Muscle layer of colon (tissue), 2 donors: ENCODE measurements at regions not wholly inside any gene's neighbourhood (a gene's known extent, or its start where the extent isn't known, plus 50 kb on each side); places are given as distances from the start of the nearest gene placed in this dataset.

Source experiments
- H3K27ac ChIP-seq: one replicate; pipeline ENCODE4 v1.7.0; 2013; ENCODE audit warnings: low read depth, mild to moderate bottlenecking, low read length, moderate library complexity
- H3K27me3 ChIP-seq, 2 donors: one replicate each; pipeline ENCODE4 v1.7.0; 2013; ENCODE audit warnings: low read length in 2 of 2, mild to moderate bottlenecking in 2 of 2; ENCODE audit not compliant: insufficient read depth in 2 of 2, control insufficient read depth in 1 of 2
- H3K36me3 ChIP-seq: one replicate; pipeline ENCODE4 v1.7.0; 2013; ENCODE audit warnings: mild to moderate bottlenecking, low read length; ENCODE audit not compliant: insufficient read depth
- H3K4me1 ChIP-seq: one replicate; pipeline ENCODE4 v1.7.0; 2013; ENCODE audit warnings: mild to moderate bottlenecking, low read length; ENCODE audit not compliant: insufficient read depth
- H3K4me3 ChIP-seq, 2 donors: one replicate each; pipeline ENCODE4 v1.7.0; 2013; ENCODE audit warnings: low read length in 2 of 2, low read depth in 1 of 2, mild to moderate bottlenecking in 1 of 2, moderate library complexity in 1 of 2
- H3K9ac ChIP-seq: one replicate; pipeline ENCODE4 v1.7.0; 2013; ENCODE audit warnings: low read length
- H3K9me3 ChIP-seq: one replicate; pipeline ENCODE4 v1.7.0; 2013; ENCODE audit warnings: mild to moderate bottlenecking, low read length
- donor health status: abdominal sarcoma.
- donor health status: Adenocarcinoma of cecum.

DNA sequence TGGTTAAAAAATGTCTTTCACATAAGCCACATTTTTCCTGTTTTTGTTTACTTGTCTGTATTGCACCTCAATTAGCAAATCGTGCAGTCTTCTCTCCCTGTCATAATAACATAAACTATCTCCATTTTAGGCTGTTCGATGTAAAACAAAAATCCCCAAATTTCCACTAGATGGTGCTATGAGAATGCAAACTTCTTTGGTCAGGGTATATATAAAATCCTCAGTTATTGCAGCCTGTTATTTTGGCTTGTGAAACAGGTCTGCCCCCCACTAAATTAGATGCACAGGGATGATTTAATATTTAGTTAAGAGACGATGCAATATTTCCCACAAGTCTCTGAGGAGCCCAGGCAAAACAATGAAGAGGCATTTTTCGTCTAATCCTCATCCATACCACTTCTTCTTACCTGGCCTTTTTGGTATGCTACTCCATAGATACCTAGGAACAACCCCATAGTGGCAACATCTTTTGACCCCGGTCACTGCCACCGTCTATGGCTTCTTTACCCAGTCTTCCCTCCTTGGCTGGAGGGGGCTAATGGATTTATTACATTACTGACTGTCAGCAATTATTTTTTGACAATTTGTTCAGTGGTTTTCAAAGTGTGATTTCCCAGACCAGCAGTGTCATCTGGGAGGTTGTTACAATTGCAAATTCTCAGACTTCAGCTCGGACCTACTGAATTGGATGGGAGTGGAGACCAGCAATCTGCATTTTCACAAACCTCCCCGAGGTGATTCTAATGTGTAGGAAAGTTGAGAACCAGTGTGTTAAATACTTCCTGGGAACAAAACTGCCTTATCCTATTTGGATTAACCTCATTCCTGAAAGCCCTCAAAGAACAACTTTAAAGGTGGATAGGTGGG is 117.4 kb upstream of the CWC22 start:
- H3K27ac ChIP-seq, result no peak overlapping the region
- peaks cover 6% of the 10 kb centered on the region for H3K4me1 ChIP-seq
- H3K27me3 ChIP-seq, result no peaks in the 10 kb centered on the region
- H3K36me3 ChIP-seq, result no peaks in the 10 kb centered on the region
- H3K9me3 ChIP-seq, result no peaks in the 10 kb centered on the region
- no peak overlapping the region for H3K9ac ChIP-seq
- H3K4me3 ChIP-seq, result no peak overlapping the region

DNA sequence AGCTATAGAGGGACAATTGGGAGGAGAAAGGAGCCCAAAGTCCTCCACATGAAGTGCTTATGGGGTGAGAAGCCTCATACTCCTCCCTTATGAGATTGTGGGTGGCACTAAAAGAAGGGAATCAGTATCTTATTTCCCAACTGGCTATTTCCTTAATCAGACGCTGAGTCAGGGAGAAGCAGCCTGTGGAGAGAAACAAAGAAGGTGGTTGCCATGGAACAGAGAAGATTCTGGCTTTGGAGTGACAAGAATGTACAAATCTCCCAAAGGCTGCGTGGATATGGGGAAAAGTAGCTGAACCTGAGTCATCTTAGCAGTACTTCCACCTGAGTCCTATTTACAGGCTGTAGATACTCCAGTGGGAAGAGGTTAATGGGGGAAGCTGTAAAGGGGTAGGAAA is 115.8 kb upstream of the CWC22 start:
- Histone ChIP-seq H3K9me3 (no peaks in the 10 kb centered on the region), H3K27ac (no peak overlapping the region), H3K4me1 (peaks cover 6% of the 10 kb centered on the region), H3K27me3 (no peaks in the 10 kb centered on the region), H3K9ac (no peak overlapping the region), H3K4me3 (no peak overlapping the region), H3K36me3 (no peaks in the 10 kb centered on the region)

DNA sequence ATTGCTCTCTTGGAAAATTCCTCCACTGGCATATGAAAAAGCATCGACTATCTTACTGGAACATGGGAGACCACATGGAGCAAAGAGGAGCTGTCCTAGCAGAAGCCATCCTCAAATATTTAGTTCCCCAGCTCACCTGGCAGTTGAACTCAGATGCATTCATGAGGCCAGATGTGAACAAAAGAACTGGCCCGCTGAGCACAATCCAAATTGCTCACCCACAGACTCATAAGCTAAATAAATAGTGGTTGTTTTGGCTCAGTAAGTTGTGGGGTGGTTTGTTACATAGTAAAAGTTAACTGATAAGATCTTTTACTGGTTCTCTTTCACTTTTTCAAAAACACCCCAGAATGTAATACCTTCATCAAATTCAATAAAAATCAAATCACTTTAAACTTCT is 108.6 kb upstream of the CWC22 start:
- Histone ChIP-seq H3K9ac (no peak overlapping the region), H3K36me3 (no peaks in the 10 kb centered on the region), H3K27me3 (no peaks in the 10 kb centered on the region), H3K4me3 (no peak overlapping the region), H3K4me1 (no peaks in the 10 kb centered on the region), H3K9me3 (no peaks in the 10 kb centered on the region), H3K27ac (no peak overlapping the region)

DNA sequence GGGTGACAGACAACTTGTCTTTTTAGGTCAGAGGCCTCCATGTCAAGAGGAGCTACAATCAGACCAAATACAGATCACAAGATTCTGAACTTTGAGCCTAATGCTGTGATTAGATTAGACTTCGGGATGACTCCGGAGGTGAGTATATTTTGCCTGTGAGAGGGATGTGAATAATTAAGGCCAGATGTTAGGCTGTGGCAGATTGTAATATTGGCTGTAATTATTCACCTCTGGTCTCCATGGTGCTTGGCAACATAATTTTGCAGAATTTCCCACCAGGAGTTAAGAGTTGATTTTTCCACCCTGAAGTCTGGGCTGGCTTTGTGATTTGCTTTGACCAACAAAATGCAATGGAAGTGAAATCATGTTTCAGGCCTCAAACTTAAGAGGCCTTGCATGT is 108.2 kb upstream of the CWC22 start:
- Histone ChIP-seq H3K27ac (no peak overlapping the region), H3K36me3 (no peaks in the 10 kb centered on the region), H3K27me3 (no peaks in the 10 kb centered on the region), H3K4me3 (no peak overlapping the region), H3K9ac (no peak overlapping the region), H3K4me1 (no peaks in the 10 kb centered on the region), H3K9me3 (no peaks in the 10 kb centered on the region)

DNA sequence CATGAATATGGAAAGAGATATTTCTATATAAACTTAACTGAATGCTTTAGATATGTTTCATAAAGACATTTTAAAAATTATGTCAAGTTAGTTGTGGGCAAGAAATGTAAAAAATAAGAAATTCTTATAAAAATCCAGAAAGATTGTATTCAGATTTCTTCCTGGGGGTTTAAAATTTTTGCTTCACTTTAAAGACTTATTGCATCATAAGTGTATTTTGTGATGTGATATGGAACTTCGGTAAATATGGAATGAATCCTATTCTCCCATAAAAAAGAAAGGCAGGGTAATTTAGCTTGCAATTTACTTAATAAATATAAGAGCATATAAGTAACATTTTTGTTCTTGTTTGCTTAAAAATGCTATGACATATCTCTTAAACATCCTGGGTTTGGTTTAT is 104.8 kb upstream of the CWC22 start:
- no peaks in the 10 kb centered on the region for H3K36me3 ChIP-seq
- H3K27ac ChIP-seq, result no peak overlapping the region

DNA sequence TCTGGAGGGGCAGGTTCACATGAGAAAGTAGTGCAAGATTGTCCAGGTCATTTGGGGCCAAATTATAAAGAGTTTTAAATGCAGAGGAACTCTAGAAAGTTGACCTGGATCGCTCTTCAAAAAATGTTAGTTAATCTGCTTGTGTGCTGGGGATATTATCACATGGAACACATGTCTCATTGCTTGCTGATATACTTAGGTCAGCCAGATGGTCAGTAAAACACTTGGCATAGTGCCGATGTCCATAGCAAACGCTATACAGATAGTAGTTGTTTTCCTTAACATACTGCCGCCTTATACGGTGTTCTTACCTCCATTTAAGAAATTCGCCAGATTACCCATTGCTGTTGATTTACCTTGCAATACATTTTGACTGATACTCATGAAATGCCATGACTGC is 103.4 kb upstream of the CWC22 start:
- no peaks in the 10 kb centered on the region for H3K36me3 ChIP-seq
- H3K9ac ChIP-seq, result no peak overlapping the region
- H3K9me3 ChIP-seq, result no peaks in the 10 kb centered on the region
- no peaks in the 10 kb centered on the region for H3K27me3 ChIP-seq
- no peaks in the 10 kb centered on the region for H3K4me1 ChIP-seq
- H3K27ac ChIP-seq, result no peak overlapping the region
- no peak overlapping the region for H3K4me3 ChIP-seq

More for the DNA sequence above, 104.8 kb upstream of the CWC22 start:
- Histone ChIP-seq H3K9me3 (no peaks in the 10 kb centered on the region), H3K27me3 (no peaks in the 10 kb centered on the region), H3K4me1 (no peaks in the 10 kb centered on the region), H3K4me3 (no peak overlapping the region), H3K9ac (no peak overlapping the region)

DNA sequence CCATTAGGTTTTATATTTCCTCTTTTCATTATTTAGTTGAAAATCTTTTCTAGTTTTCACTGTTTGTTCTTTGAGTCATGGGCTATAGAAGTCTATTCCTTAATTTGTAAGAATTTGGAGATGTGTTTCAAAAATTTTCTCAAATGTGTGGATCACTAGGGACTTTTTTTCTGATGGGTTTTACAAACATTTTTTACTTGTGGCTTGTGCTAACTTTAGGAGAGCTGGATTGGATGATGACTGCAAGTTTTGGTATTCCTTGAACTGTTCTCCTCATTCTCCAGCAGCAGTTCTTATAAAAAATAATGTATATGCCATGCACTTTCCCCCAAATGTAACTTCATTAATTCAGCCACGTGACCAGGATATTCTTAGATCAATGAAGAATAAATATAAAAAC is 94.7 kb upstream of the CWC22 start:
- Histone ChIP-seq H3K27ac (no peak overlapping the region), H3K9ac (no peak overlapping the region), H3K4me1 (no peaks in the 10 kb centered on the region), H3K4me3 (no peak overlapping the region), H3K9me3 (no peaks in the 10 kb centered on the region), H3K27me3 (no peaks in the 10 kb centered on the region), H3K36me3 (no peaks in the 10 kb centered on the region)

DNA sequence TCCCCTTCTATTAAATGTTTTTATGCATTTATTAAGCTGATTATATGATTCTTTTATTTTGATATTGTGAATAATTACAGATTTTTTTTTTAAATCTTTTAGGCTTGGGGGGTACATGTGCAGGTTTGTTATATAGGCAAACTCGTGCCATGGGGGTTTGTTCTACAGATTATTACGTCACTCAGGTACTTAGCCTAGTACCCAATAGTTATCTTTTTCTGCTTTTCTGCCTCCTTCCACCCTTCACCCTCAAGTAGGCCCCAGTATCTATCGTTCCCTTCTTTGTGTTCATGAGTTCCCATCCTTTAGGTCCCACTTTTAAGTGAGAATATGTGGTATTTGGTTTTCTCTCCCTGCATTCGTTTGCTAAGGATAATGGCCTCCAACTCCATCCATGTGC is 92.2 kb upstream of the CWC22 start:
- H3K27ac ChIP-seq, result no peak overlapping the region
- no peak overlapping the region for H3K9ac ChIP-seq
- H3K27me3 ChIP-seq, result no peaks in the 10 kb centered on the region
- H3K4me1 ChIP-seq, result no peaks in the 10 kb centered on the region
- no peaks in the 10 kb centered on the region for H3K9me3 ChIP-seq
- H3K4me3 ChIP-seq, result no peak overlapping the region
- no peaks in the 10 kb centered on the region for H3K36me3 ChIP-seq

DNA sequence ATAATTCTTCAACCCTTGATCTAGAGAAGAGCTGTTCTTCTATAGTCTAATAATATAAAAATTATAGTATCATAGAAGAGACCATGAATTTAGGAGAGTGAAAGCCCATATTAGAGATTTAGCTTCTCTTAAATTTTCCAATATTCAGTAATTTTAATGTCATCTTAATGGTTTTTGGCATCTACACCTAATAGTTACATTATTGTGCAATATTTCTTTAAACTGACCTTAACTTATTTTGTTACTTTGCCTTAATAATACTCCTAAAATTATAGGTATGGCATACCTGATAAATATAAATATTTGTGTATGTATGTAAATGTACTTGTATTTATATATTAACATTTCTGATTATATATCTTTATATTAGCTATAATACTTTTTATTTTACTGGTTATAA is 78.0 kb upstream of the CWC22 start:
- Histone ChIP-seq H3K9ac (no peak overlapping the region), H3K27me3 (no peaks in the 10 kb centered on the region), H3K9me3 (no peaks in the 10 kb centered on the region), H3K36me3 (no peaks in the 10 kb centered on the region), H3K4me3 (no peak overlapping the region), H3K4me1 (no peaks in the 10 kb centered on the region), H3K27ac (no peak overlapping the region)

DNA sequence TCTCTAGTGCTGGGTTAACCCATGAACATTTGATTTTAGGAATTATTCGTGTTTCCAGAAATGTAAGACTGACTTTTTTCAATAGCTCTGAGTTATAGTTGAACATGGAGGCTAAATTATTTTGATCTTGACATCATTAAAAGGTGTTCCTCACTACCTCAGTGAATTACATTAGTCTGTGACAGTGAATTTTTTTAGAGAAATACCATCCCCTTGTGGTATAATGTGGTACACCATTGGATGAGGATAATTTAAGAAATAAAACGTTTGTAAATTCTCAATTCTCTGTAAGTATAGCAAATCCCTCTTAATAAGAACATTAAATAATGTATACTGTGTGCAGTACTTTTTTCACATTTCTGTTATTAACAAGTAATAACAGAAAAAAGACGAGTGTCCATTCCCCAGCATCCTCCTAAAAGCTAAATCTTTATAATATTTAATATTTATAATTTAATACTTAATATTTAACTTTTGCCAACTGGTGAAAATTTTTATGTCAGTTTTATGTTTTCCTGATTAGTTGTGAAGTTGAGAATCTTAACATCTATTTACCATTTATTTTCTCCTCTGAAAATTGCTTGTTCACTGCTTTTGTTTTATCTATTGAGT is 70.3 kb upstream of the CWC22 start:
- no peaks in the 10 kb centered on the region for H3K9me3 ChIP-seq
- no peaks in the 10 kb centered on the region for H3K4me1 ChIP-seq
- no peak overlapping the region for H3K9ac ChIP-seq
- H3K36me3 ChIP-seq, result no peaks in the 10 kb centered on the region
- H3K27ac ChIP-seq, result no peak overlapping the region
- H3K4me3 ChIP-seq, result no peak overlapping the region
- no peaks in the 10 kb centered on the region for H3K27me3 ChIP-seq

DNA sequence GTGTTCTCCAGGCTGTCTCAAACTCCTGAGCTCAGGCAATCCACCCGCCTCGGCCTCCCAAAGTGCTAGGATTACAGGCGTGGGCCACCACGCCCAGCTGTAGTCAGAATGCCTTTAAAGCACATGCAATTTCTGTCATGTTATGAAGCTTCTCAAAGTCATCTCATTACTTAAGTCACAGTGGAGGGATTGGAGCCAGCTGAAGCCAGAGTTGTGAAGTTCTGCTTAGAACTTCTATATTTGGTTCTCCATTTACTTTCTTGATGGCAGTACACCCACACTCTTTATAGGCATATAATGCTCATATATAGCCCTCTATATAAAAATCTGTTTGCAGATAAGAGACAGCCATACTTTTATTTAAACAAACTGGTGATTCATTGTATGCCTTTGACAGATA is 68.8 kb upstream of the CWC22 start:
- H3K27me3 ChIP-seq, result no peaks in the 10 kb centered on the region
- no peaks in the 10 kb centered on the region for H3K36me3 ChIP-seq
- H3K4me1 ChIP-seq, result no peaks in the 10 kb centered on the region
- no peak overlapping the region for H3K4me3 ChIP-seq
- H3K27ac ChIP-seq, result no peak overlapping the region
- no peak overlapping the region for H3K9ac ChIP-seq
- H3K9me3 ChIP-seq, result no peaks in the 10 kb centered on the region

DNA sequence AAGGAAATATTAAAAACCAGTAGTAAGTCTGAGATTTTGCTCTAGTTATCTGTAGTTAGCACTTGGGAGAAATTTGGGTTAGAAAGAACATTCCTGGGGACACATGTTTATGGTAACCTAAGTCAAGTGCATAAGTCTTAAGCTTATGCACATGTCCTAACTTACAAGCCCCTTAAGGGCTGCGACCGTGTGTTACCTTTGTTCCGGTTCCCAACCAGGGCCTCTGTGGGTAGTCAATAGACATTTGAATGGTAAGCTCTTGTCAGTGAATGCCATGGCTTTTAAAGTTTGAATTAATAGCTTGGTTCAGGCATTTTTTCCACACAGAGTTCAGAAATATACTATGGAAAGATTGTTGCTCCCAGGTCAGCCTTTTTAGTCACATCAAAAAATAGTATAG is 64.7 kb upstream of the CWC22 start:
- Histone ChIP-seq H3K9ac (no peak overlapping the region), H3K4me1 (no peaks in the 10 kb centered on the region), H3K9me3 (no peaks in the 10 kb centered on the region), H3K4me3 (no peak overlapping the region), H3K36me3 (no peaks in the 10 kb centered on the region), H3K27me3 (no peaks in the 10 kb centered on the region), H3K27ac (no peak overlapping the region)
